ENCODE measurements at regions not wholly inside any gene's neighbourhood (a gene's known extent, or its start where the extent isn't known, plus 50 kb on each side); places are given as distances from the start of the nearest gene placed in this dataset.

- TF ChIP-seq GATA2 (IDR thresholded peaks at IDR 0.05; ENCODE audit: low read depth, low read length) (no peak), GATA3 (IDR thresholded peaks at IDR 0.05; ENCODE audit: low read depth, low read length) (no peak)
These were observed 403.3 kb upstream of the THBS1 start for GRCh38 chr15:39177561-39177960.

- TF ChIP-seq GATA3 (IDR thresholded peaks at IDR 0.05; ENCODE audit: low read depth, low read length) (no peak), GATA2 (IDR thresholded peaks at IDR 0.05; ENCODE audit: low read depth, low read length) (no peak)
These were observed 400.8 kb upstream of the THBS1 start for GRCh38 chr15:39180030-39180429.

- TF ChIP-seq GATA2 (IDR thresholded peaks at IDR 0.05; ENCODE audit: low read depth, low read length) = no peak
- no peak for TF ChIP-seq GATA3 (IDR thresholded peaks at IDR 0.05; ENCODE audit: low read depth, low read length)
These were observed 400.4 kb upstream of the THBS1 start for GRCh38 chr15:39180483-39180933.

- TF ChIP-seq GATA2 (IDR thresholded peaks at IDR 0.05; ENCODE audit: low read depth, low read length) = no peak
- no peak for TF ChIP-seq GATA3 (IDR thresholded peaks at IDR 0.05; ENCODE audit: low read depth, low read length)
These were observed 399.7 kb upstream of the THBS1 start for GRCh38 chr15:39181056-39181747.

DNA sequence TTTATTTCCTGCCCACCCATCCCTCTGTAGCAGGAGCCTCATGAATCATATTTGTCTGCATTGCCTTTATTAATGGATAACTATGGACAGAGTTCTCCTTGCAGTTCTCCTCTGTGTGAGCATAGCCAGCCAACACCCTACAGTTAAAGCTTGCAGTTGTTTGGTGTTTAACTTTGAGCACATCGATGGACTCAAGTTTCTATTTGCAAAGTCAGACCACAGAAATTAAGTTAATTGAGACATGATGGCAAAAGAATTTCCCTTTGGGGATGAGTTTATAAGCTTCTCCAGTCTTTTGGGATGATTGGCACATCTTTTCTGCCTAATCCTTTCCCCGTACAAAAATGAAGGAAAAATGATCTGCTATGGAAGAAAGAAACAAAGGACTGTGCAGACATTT, 398.9 kb upstream of the THBS1 start:
- TF ChIP-seq GATA3 (IDR thresholded peaks at IDR 0.05; ENCODE audit: low read depth, low read length) = no peak
- TF ChIP-seq GATA2 (IDR thresholded peaks at IDR 0.05; ENCODE audit: low read depth, low read length) = no peak

- TF ChIP-seq GATA2 (IDR thresholded peaks at IDR 0.05; ENCODE audit: low read depth, low read length) = no peak
- no peak for TF ChIP-seq GATA3 (IDR thresholded peaks at IDR 0.05; ENCODE audit: low read depth, low read length)
These were observed 397.6 kb upstream of the THBS1 start for GRCh38 chr15:39183164-39183881.

GRCh38 chr15:39184701-39185390, 396.0 kb upstream of the THBS1 start:
- TF ChIP-seq GATA3 (IDR thresholded peaks at IDR 0.05; ENCODE audit: low read depth, low read length) (no peak), GATA2 (IDR thresholded peaks at IDR 0.05; ENCODE audit: low read depth, low read length) (no peak)

GRCh38 chr15:39188314-39188713, 392.6 kb upstream of the THBS1 start:
- TF ChIP-seq GATA3 (IDR thresholded peaks at IDR 0.05; ENCODE audit: low read depth, low read length) (no peak), GATA2 (IDR thresholded peaks at IDR 0.05; ENCODE audit: low read depth, low read length) (no peak)

DNA sequence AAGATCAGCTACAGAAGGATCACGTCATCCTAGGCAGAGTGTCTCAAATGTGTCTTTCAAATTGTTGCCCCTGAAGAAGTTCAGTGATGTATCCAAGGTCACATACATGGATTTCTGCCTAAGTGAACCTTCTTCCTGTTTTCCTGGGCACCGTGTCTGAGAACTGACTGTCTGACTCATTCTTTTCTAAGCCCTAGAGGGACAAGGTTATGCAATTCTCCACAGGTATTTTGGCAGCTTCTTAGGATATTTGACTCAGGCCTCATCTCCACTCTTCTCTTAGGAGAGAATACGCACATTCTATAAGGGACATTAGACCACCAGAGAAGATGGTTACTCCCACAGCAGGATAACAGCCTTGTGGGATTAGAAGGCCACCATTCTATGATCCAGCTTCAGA, 391.9 kb upstream of the THBS1 start:
- TF ChIP-seq GATA2 (IDR thresholded peaks at IDR 0.05; ENCODE audit: low read depth, low read length) (no peak), GATA3 (IDR thresholded peaks at IDR 0.05; ENCODE audit: low read depth, low read length) (no peak)

DNA sequence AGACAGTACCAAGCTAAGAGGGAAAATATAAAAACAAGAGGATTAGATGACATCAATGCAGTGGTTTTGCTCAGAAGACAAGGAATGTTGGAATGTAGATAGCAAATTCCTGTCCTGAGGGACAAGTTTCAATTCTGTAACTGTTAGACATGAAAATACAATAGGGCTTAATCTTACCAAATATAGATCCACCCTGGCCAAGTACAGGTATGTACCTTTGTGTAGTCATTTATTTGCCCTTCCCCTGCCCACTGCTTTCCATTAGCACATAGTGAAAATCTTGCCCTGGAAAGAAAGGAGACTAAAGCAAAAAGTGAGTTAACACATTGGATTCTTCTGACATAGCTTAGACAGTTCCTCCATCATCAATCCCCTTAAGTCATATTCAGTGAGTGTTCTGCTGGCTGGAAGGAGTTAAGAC, 389.0 kb upstream of the THBS1 start:
- no peak for TF ChIP-seq GATA2 (IDR thresholded peaks at IDR 0.05; ENCODE audit: low read depth, low read length)
- no peak for TF ChIP-seq GATA3 (IDR thresholded peaks at IDR 0.05; ENCODE audit: low read depth, low read length)

GRCh38 chr15:39192351-39192750, 388.5 kb upstream of the THBS1 start:
- TF ChIP-seq GATA3 (IDR thresholded peaks at IDR 0.05; ENCODE audit: low read depth, low read length) = no peak
- no peak for TF ChIP-seq GATA2 (IDR thresholded peaks at IDR 0.05; ENCODE audit: low read depth, low read length)

- TF ChIP-seq GATA3 (IDR thresholded peaks at IDR 0.05; ENCODE audit: low read depth, low read length) (no peak), GATA2 (IDR thresholded peaks at IDR 0.05; ENCODE audit: low read depth, low read length) (no peak)
These were observed 387.8 kb upstream of the THBS1 start for GRCh38 chr15:39192979-39193560.

- no peak for TF ChIP-seq GATA2 (IDR thresholded peaks at IDR 0.05; ENCODE audit: low read depth, low read length)
- TF ChIP-seq GATA3 (IDR thresholded peaks at IDR 0.05; ENCODE audit: low read depth, low read length) = no peak
These were observed 387.3 kb upstream of the THBS1 start for GRCh38 chr15:39193611-39194010.

Data from SH-SY5Y (cell line).